IMR-90 (cell line): ENCODE measurements at regions not wholly inside any gene's neighbourhood (a gene's known extent, or its start where the extent isn't known, plus 50 kb on each side); places are given as distances from the start of the nearest gene placed in this dataset.

Experiments
- ATAC-seq: fragments of 200-7000 bp; cut with Tn5 transposase; 2 replicates; pipeline ENCODE4 v1.9.1; 2020; ENCODE audit warnings: low read depth, mild to moderate bottlenecking, moderate library complexity
- BruUV-seq: library from RNA; stranded (reverse); fragments of 400-500 nt; replicated peaks from 2 replicates; lab custom pipeline; 2021; lab: Mats Ljungman, UMichigan
- CTCF ChIA-PET: fragments of 300-600 bp; formaldehyde crosslinking; extraction: SDS; loops from one replicate; lab custom pipeline; 2021; ENCODE audit warnings: antibody characterized with exemption; lab: Yijun Ruan, JAX
- POLR2A ChIA-PET: fragments of 300-600 bp; sonication (Branson Sonifier 250); formaldehyde crosslinking; loops from one replicate; lab custom pipeline; 2022; ENCODE audit warnings: antibody characterized with exemption; ENCODE audit not compliant: unreplicated experiment; lab: Charles Lee
- DNase-seq: peaks from one replicate; pipeline ENCODE4 v3.0.0; 2013
- H2AFZ ChIP-seq: replicated peaks from 2 replicates; pipeline ENCODE3; 2013; ENCODE audit warnings: low read length, mild to moderate bottlenecking; ENCODE audit not compliant: poor library complexity
- H2AK5ac ChIP-seq: 2 replicates; pipeline ENCODE4 v1.6.1; 2013; ENCODE audit warnings: low read depth, low read length, inconsistent platforms
- H2AK9ac ChIP-seq: replicated peaks from 2 replicates; pipeline ENCODE3; 2013; ENCODE audit warnings: mild to moderate bottlenecking, low read depth, low read length, moderate library complexity; ENCODE audit not compliant: poor library complexity
- H2BK120ac ChIP-seq: 2 replicates; pipeline ENCODE4 v1.6.1; 2013; ENCODE audit warnings: low read depth, low read length, inconsistent platforms
- H2BK15ac ChIP-seq: 3 replicates; pipeline ENCODE4 v1.6.1; 2013; ENCODE audit warnings: low read depth, low read length, inconsistent platforms
- H2BK20ac ChIP-seq: 2 replicates; pipeline ENCODE4 v1.6.1; 2013; ENCODE audit warnings: low read depth, mild to moderate bottlenecking, inconsistent platforms, low read length, moderate library complexity
- H2BK5ac ChIP-seq: 2 replicates; pipeline ENCODE4 v1.6.1; 2013; ENCODE audit warnings: mild to moderate bottlenecking, low read depth, low read length, inconsistent platforms; ENCODE audit not compliant: poor library complexity, severe bottlenecking
- H3K14ac ChIP-seq: replicated peaks from 2 replicates; pipeline ENCODE4 v1.6.1; 2013; ENCODE audit warnings: low read depth, low read length, inconsistent platforms
- H3K18ac ChIP-seq: 2 replicates; pipeline ENCODE4 v1.6.1; 2013; ENCODE audit warnings: low read depth, low read length, control low read depth
- H3K23ac ChIP-seq: 2 replicates; pipeline ENCODE4 v1.6.1; 2013; ENCODE audit warnings: low read depth, low read length, inconsistent platforms
- H3K27ac ChIP-seq: 2 replicates; pipeline ENCODE4 v1.5.1; 2013; ENCODE audit warnings: mild to moderate bottlenecking, control low read depth, low read length; ENCODE audit not compliant: insufficient read depth
- H3K27me3 ChIP-seq: 2 replicates; pipeline ENCODE4 v1.6.1; 2013; ENCODE audit warnings: low read length; ENCODE audit not compliant: control insufficient read depth, insufficient read depth
- H3K36me3 ChIP-seq: 2 replicates; pipeline ENCODE4 v1.6.1; 2013; ENCODE audit warnings: low read length, mixed read lengths; ENCODE audit not compliant: control insufficient read depth, insufficient read depth
- H3K4ac ChIP-seq: 2 replicates; pipeline ENCODE4 v1.6.1; 2013; ENCODE audit warnings: low read depth, low read length, inconsistent platforms
- H3K4me1 ChIP-seq: 2 replicates; pipeline ENCODE4 v1.6.1; 2013; ENCODE audit warnings: low read length, mixed read lengths; ENCODE audit not compliant: control insufficient read depth, insufficient read depth
- H3K4me2 ChIP-seq: 2 replicates; pipeline ENCODE4 v1.6.1; 2013; ENCODE audit warnings: low read depth, mild to moderate bottlenecking, control low read depth, low read length, moderate library complexity
- H3K4me3 ChIP-seq: 2 replicates; pipeline ENCODE4 v1.5.1; 2013; ENCODE audit warnings: low read depth, mild to moderate bottlenecking, control low read depth, low read length, moderate library complexity; ENCODE audit not compliant: insufficient read depth
- H3K56ac ChIP-seq: 2 replicates; pipeline ENCODE4 v1.6.1; 2013; ENCODE audit warnings: low read length, inconsistent platforms; ENCODE audit not compliant: insufficient read depth; ENCODE audit errors: extremely low read depth
- H3K79me1 ChIP-seq, 2 experiments: 2 replicates each; pipeline ENCODE4 v1.6.1; 2013; ENCODE audit warnings: low read length in 2 of 2, inconsistent platforms in 1 of 2, low read depth in 1 of 2
- H3K9ac ChIP-seq: 2 replicates; pipeline ENCODE4 v1.6.1; 2013; ENCODE audit warnings: low read depth, low read length, control low read depth
- H3K9me1 ChIP-seq: 2 replicates; pipeline ENCODE4 v1.6.1; 2013; ENCODE audit warnings: low read length, inconsistent platforms; ENCODE audit not compliant: insufficient read depth
- H3K9me3 ChIP-seq: 2 replicates; pipeline ENCODE4 v1.6.1; 2013; ENCODE audit warnings: low read length; ENCODE audit not compliant: control insufficient read depth, insufficient read depth
- H4K20me1 ChIP-seq: 2 replicates; pipeline ENCODE4 v1.6.1; 2013; ENCODE audit warnings: low read length, inconsistent platforms; ENCODE audit not compliant: insufficient read depth
- H4K5ac ChIP-seq: 2 replicates; pipeline ENCODE4 v1.6.1; 2013; ENCODE audit warnings: mild to moderate bottlenecking, low read depth, low read length, control low read depth
- H4K8ac ChIP-seq, 2 experiments: 2 replicates each; pipeline ENCODE4 v1.6.1; 2013; ENCODE audit warnings: low read depth in 2 of 2, low read length in 2 of 2, control low read depth in 1 of 2, inconsistent platforms in 1 of 2
- H4K91ac ChIP-seq: 2 replicates; pipeline ENCODE4 v1.6.1; 2013; ENCODE audit warnings: low read depth, low read length, inconsistent platforms; ENCODE audit not compliant: insufficient read depth
- MAZ ChIP-seq: IDR thresholded peaks from 2 replicates; pipeline ENCODE4 v1.6.1; 2012; ENCODE audit warnings: low read depth, mild to moderate bottlenecking, low read length, improper control_type of control experiment, moderate library complexity, borderline replicate concordance
- WGBS, 2 experiments: methylation state at CpG; one replicate each; pipeline versions ENCODE4 v1.1.5 to v1.1.7; 2013; ENCODE audit warnings: missing lambda C conversion rate in 2 of 2; ENCODE audit not compliant: insufficient read length in 1 of 2; ENCODE audit errors: extremely low coverage in 2 of 2; 5-methylcytosine and 5-hydroxymethylcytosine counted together
- dilution Hi-C: fragments of 300-500 bp; cut with HindIII; formaldehyde crosslinking; loops from one replicate; pipeline ENCODE4 v1.14.3; 2018; ENCODE audit warnings: low sequenced_read_pairs; ENCODE audit not compliant: unreplicated experiment
- in situ Hi-C: fragments of 300-500 bp; cut with MboI; formaldehyde crosslinking; loops from 3 replicates; pipeline ENCODE4 v1.14.3; 2019; ENCODE audit warnings: low sequenced_read_pairs, inconsistent platforms, mixed read lengths
- intact Hi-C: fragments of 100-400 bp; cut with micrococcal nuclease; formaldehyde crosslinking; loops from 2 replicates; pipeline ENCODE4 v1.10.0; 2022

DNA sequence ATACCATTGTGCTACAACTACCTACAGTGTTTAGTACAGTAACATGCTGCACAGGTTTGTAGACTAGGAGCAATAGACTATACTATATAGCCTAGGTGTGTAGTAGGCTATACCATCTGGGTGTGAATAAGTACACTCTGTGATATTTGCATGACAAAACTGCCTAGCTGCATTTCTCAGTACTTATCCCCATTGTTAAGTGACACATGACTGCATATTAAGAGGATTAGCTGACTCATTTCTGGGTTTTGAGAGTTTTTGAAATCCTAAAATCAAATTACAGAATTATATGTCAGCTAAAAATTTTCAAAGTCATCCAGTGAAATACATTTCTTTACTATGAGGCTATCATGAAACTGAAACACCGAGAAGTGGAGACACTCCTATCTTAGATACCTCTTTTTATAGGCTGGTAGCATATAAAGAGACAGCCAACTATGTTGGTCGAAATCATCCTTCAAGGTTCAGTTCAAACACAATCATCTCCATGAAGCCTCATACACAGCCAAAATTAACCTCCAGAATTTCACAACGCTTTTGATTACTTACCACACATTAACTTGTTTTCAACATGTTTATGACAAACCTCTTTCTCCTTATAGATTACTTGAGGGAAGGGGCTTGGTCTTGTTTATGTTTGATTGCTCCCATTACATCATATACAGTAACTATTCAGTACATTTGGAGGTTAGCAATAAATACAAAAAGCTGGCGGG is 89.8 kb upstream of the ANK3 start:
- no peak overlapping the region for H3K4me3 ChIP-seq
- H3K9me3 ChIP-seq, result no peaks in the 10 kb centered on the region
- H2AK5ac ChIP-seq, result no peak overlapping the region
- no peaks in the 10 kb centered on the region for H3K4me1 ChIP-seq
- intact Hi-C loops, result loop anchor here (2.0 kb wide), 1 partner anchor 93 kb away; no protein-coding TSS in a partner anchor
- no peak overlapping the region for H2AK9ac ChIP-seq
- no peak overlapping the region for H3K9ac ChIP-seq
- DNase-seq (no peak), ATAC-seq (no peak)
- H3K56ac ChIP-seq, result no peak overlapping the region
- no peaks in the 10 kb centered on the region; the same call in 1 of the 2 replicates for H3K9me1 ChIP-seq
- no peak overlapping the region for H3K14ac ChIP-seq
- H3K4me2 ChIP-seq, result no peak overlapping the region
- CTCF ChIA-PET, result interaction anchor here (0.7 kb wide), 1 partner anchor 289 kb away, joined by 3 read pairs; no protein-coding TSS in a partner anchor
- H2BK15ac ChIP-seq, result no peak overlapping the region
- H3K79me1 ChIP-seq, result no peaks in the 10 kb centered on the region
- no peak overlapping the region for H4K5ac ChIP-seq
- no peak overlapping the region for H2AFZ ChIP-seq
- dilution Hi-C loops, result no loop called here
- no peak overlapping the region for H3K23ac ChIP-seq
- H4K91ac ChIP-seq, result no peak overlapping the region
- TF ChIP-seq MAZ, result no peak
- no peak overlapping the region for H2BK20ac ChIP-seq
- POLR2A ChIA-PET, result no interaction called here
- H4K8ac ChIP-seq, result no peak overlapping the region
- no peak overlapping the region for H3K18ac ChIP-seq
- no peak overlapping the region for H3K4ac ChIP-seq
- WGBS, 2 experiments, result no CpG with 5 or more reads among the region's 4 CpGs
- no peaks in the 10 kb centered on the region for H3K36me3 ChIP-seq
- no peak overlapping the region for H2BK120ac ChIP-seq
- H3K27ac ChIP-seq, result no peak overlapping the region
- no TSS peak for BruUV-seq
- in situ Hi-C loops, result no loop called here
- no peaks in the 10 kb centered on the region for H4K20me1 ChIP-seq
- H3K27me3 ChIP-seq, result no peaks in the 10 kb centered on the region
- H2BK5ac ChIP-seq, result no peak overlapping the region
